GM23338 (cell line): ENCODE measurements at regions not wholly inside any gene's neighbourhood (a gene's known extent, or its start where the extent isn't known, plus 50 kb on each side); places are given as distances from the start of the nearest gene placed in this dataset.

Experiments
- CREB1 ChIP-seq: fragments of 250-450 bp; sonication (Bioruptor Pico); IDR thresholded peaks from 2 replicates; pipeline ENCODE4 v1.5.0; 2020; ENCODE audit warnings: low read depth, mild to moderate bottlenecking, moderate library complexity
- EZH2 ChIP-seq: fragments of 200-600 bp; sonication (generic); IDR thresholded peaks from one replicate; pipeline ENCODE4 v1.8.0; 2017; ENCODE audit warnings: antibody characterized with exemption, mild to moderate bottlenecking, low read depth; ENCODE audit not compliant: unreplicated experiment
- EZH2phosphoT487 ChIP-seq: fragments of 200-600 bp; sonication (generic); IDR thresholded peaks from one replicate; pipeline ENCODE4 v1.8.1; 2018; ENCODE audit warnings: antibody characterized with exemption; ENCODE audit not compliant: unreplicated experiment
- JUNB ChIP-seq: IDR thresholded peaks from one replicate; pipeline ENCODE4 v1.6.1; 2016; ENCODE audit warnings: antibody characterized with exemption; ENCODE audit not compliant: unreplicated experiment
- NANOG ChIP-seq: IDR thresholded peaks from 2 replicates; pipeline ENCODE4 v1.6.1; 2016; ENCODE audit warnings: antibody characterized with exemption, borderline replicate concordance
- POLR2AphosphoS5 ChIP-seq: IDR thresholded peaks from 2 replicates; pipeline ENCODE4 v1.6.1; 2016; ENCODE audit warnings: antibody characterized with exemption, low read depth
- TF ChIP-seq, protein P1 (sequence below), 2 experiments: fragments of 200-600 bp in 1 of 2; sonication (generic) in 1 of 2; conservative IDR thresholded peaks; 2 replicates each; pipeline versions ENCODE4 v1.5.1 to v1.6.1; 2016 to 2017; ENCODE audit warnings: antibody characterized with exemption in 2 of 2, low read depth in 2 of 2, mild to moderate bottlenecking in 2 of 2, moderate library complexity in 1 of 2
- TF ChIP-seq, protein P2 (sequence below): IDR thresholded peaks from 2 replicates; pipeline ENCODE4 v1.6.1; 2016; ENCODE audit warnings: antibody characterized with exemption

DNA sequence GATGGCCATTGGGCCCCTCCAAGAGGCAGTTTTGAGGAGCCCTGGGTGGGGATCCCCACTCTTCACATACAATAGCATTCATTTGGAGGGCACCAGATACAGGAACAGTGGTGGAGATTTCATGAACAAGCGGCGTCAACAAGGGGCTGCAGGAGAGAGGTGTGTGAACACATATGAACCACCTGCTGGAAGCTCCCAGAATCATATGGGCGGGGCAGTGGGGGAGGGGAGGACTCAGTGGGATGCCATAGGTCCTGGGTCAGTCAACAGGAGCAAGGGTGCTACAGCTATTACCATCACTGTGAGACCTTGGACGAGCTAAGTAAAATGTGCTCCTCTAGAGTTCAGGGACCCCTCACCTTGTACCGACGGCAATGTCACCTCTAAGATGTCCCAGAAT is 100.4 kb upstream of the IRF2BP2 start:
- TF ChIP-seq, protein P1, sequence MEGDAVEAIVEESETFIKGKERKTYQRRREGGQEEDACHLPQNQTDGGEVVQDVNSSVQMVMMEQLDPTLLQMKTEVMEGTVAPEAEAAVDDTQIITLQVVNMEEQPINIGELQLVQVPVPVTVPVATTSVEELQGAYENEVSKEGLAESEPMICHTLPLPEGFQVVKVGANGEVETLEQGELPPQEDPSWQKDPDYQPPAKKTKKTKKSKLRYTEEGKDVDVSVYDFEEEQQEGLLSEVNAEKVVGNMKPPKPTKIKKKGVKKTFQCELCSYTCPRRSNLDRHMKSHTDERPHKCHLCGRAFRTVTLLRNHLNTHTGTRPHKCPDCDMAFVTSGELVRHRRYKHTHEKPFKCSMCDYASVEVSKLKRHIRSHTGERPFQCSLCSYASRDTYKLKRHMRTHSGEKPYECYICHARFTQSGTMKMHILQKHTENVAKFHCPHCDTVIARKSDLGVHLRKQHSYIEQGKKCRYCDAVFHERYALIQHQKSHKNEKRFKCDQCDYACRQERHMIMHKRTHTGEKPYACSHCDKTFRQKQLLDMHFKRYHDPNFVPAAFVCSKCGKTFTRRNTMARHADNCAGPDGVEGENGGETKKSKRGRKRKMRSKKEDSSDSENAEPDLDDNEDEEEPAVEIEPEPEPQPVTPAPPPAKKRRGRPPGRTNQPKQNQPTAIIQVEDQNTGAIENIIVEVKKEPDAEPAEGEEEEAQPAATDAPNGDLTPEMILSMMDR (conservative IDR thresholded peaks at IDR 0.05; ENCODE audit: low read depth in 2 of 2) = no peak
- no peak for TF ChIP-seq EZH2
- no peak for TF ChIP-seq EZH2phosphoT487
- no peak for TF ChIP-seq JUNB
- no peak for TF ChIP-seq POLR2AphosphoS5
- no peak for TF ChIP-seq NANOG
- TF ChIP-seq, protein P2, sequence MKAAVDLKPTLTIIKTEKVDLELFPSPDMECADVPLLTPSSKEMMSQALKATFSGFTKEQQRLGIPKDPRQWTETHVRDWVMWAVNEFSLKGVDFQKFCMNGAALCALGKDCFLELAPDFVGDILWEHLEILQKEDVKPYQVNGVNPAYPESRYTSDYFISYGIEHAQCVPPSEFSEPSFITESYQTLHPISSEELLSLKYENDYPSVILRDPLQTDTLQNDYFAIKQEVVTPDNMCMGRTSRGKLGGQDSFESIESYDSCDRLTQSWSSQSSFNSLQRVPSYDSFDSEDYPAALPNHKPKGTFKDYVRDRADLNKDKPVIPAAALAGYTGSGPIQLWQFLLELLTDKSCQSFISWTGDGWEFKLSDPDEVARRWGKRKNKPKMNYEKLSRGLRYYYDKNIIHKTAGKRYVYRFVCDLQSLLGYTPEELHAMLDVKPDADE = no peak
- TF ChIP-seq CREB1 (CRISPR knock-in tag) = no peak
